SU-DHL-6 (cell line): ENCODE measurements at regions not wholly inside any gene's neighbourhood (a gene's known extent, or its start where the extent isn't known, plus 50 kb on each side); places are given as distances from the start of the nearest gene placed in this dataset.

Experiments
- H2AFZ ChIP-seq: fragments of 200-600 bp; sonication (generic); 2 replicates; pipeline ENCODE4 v1.6.1; 2014; ENCODE audit warnings: low read depth, mild to moderate bottlenecking, moderate library complexity, mixed read lengths, antibody characterized with exemption, low read length; ENCODE audit not compliant: severe bottlenecking
- H3F3A ChIP-seq: fragments of 200-600 bp; shearing (Covaris generic); 2 replicates; pipeline ENCODE4 v1.6.0; 2016; ENCODE audit warnings: antibody characterized with exemption, mild to moderate bottlenecking; ENCODE audit not compliant: insufficient read depth
- H3K27ac ChIP-seq: fragments of 200-600 bp; sonication (generic); 2 replicates; pipeline ENCODE4 v1.5.1; 2016; ENCODE audit warnings: low read depth, mild to moderate bottlenecking, low read length, moderate library complexity, mixed read lengths
- H3K27me3 ChIP-seq: fragments of 200-600 bp; sonication (generic), shearing (Covaris generic); 2 replicates; pipeline ENCODE4 v1.6.0; 2014; ENCODE audit warnings: mild to moderate bottlenecking, low read length
- H3K36me3 ChIP-seq: fragments of 200-600 bp; sonication (generic); 2 replicates; pipeline ENCODE4 v1.6.1; 2014; ENCODE audit warnings: mild to moderate bottlenecking, low read length, mixed read lengths
- H3K4me2 ChIP-seq: fragments of 300-600, 200-600 bp; shearing (Covaris generic), sonication (generic); 2 replicates; pipeline ENCODE4 v1.6.0; 2014; ENCODE audit warnings: low read length, low read depth, mild to moderate bottlenecking; ENCODE audit not compliant: poor library complexity, severe bottlenecking
- H3K4me3 ChIP-seq: fragments of 200-600 bp; sonication (generic); 2 replicates; pipeline ENCODE4 v1.5.1; 2014; ENCODE audit warnings: antibody characterized with exemption, low read length, mild to moderate bottlenecking, mixed read lengths; ENCODE audit not compliant: insufficient read depth, poor library complexity, severe bottlenecking
- H3K79me2 ChIP-seq: fragments of 200-600 bp; sonication (generic); 2 replicates; pipeline ENCODE4 v1.6.1; 2014; ENCODE audit warnings: mild to moderate bottlenecking, low read length, moderate library complexity; ENCODE audit not compliant: insufficient read depth
- H3K9ac ChIP-seq: fragments of 200-600 bp; sonication (generic); 2 replicates; pipeline ENCODE4 v1.7.0; 2014; ENCODE audit warnings: mild to moderate bottlenecking, low read length
- H3K9me2 ChIP-seq: fragments of 200-600 bp; sonication (generic); replicated peaks from 2 replicates; pipeline ENCODE4 v1.6.1; 2014; ENCODE audit warnings: low read length; ENCODE audit not compliant: insufficient read depth
- H3K9me3 ChIP-seq: fragments of 200-600 bp; sonication (generic); 2 replicates; pipeline ENCODE4 v1.6.1; 2014; ENCODE audit warnings: low read length, mixed read lengths; ENCODE audit not compliant: insufficient read depth
- H4K20me1 ChIP-seq: fragments of 200-600 bp; sonication (generic); 2 replicates; pipeline ENCODE4 v1.6.1; 2014; ENCODE audit warnings: low read depth, mild to moderate bottlenecking, antibody characterized with exemption, low read length, moderate library complexity, mixed read lengths
- CTCF ChIP-seq: fragments of 200-600 bp; sonication (generic); IDR thresholded peaks from one replicate; pipeline ENCODE4 v1.5.1; 2017; ENCODE audit warnings: antibody characterized with exemption, mild to moderate bottlenecking, low read length, moderate library complexity; ENCODE audit not compliant: insufficient read depth, poor library complexity, severe bottlenecking
- EZH2phosphoT487 ChIP-seq: fragments of 200-600 bp; sonication (generic), shearing (Covaris generic); conservative IDR thresholded peaks from 2 replicates; pipeline ENCODE4 v1.6.1; 2018; ENCODE audit warnings: mild to moderate bottlenecking, antibody characterized with exemption, low read length, moderate library complexity, mixed read lengths

GRCh38 chr12:13561923-13562322 lies 365.4 kb downstream of the EMP1 start:
- Histone ChIP-seq H3K4me2 (no peak overlapping the region), H3K79me2 (no peaks in the 10 kb centered on the region), H3K4me3 (no peak overlapping the region), H3K36me3 (no peaks in the 10 kb centered on the region), H3K9ac (no peak overlapping the region), H3K9me2 (no peaks in the 10 kb centered on the region), H3K9me3 (no peaks in the 10 kb centered on the region), H2AFZ (no peak overlapping the region), H3K27me3 (no peaks in the 10 kb centered on the region), H3F3A (no peaks in the 10 kb centered on the region), H4K20me1 (no peaks in the 10 kb centered on the region), H3K27ac (no peak overlapping the region)
- no peak for TF ChIP-seq CTCF
- TF ChIP-seq EZH2phosphoT487 = no peak

- Histone ChIP-seq H3K9me2 (no peaks in the 10 kb centered on the region), H3K9ac (no peak overlapping the region), H4K20me1 (no peaks in the 10 kb centered on the region), H3K79me2 (no peaks in the 10 kb centered on the region), H3K27me3 (no peaks in the 10 kb centered on the region), H2AFZ (no peak overlapping the region), H3K27ac (no peak overlapping the region), H3K9me3 (no peaks in the 10 kb centered on the region), H3K4me2 (no peak overlapping the region), H3F3A (no peaks in the 10 kb centered on the region), H3K4me3 (no peak overlapping the region), H3K36me3 (no peaks in the 10 kb centered on the region)
- TF ChIP-seq EZH2phosphoT487 (no peak), CTCF (no peak)
Measured at GRCh38 chr12:13559318-13559978, 362.9 kb downstream of the EMP1 start.

GRCh38 chr12:13552830-13553229 lies 356.3 kb downstream of the EMP1 start:
- H3K36me3 ChIP-seq = no peaks in the 10 kb centered on the region
- no peaks in the 10 kb centered on the region for H3K9me2 ChIP-seq
- no peak overlapping the region for H2AFZ ChIP-seq
- no peaks in the 10 kb centered on the region for H4K20me1 ChIP-seq
- H3K79me2 ChIP-seq = no peaks in the 10 kb centered on the region
- no peaks in the 10 kb centered on the region for H3F3A ChIP-seq
- no peak overlapping the region for H3K4me2 ChIP-seq
- H3K9ac ChIP-seq = no peak overlapping the region
- TF ChIP-seq CTCF (no peak), EZH2phosphoT487 (no peak)
- H3K27me3 ChIP-seq = no peaks in the 10 kb centered on the region
- no peaks in the 10 kb centered on the region for H3K9me3 ChIP-seq
- no peak overlapping the region for H3K27ac ChIP-seq
- no peak overlapping the region for H3K4me3 ChIP-seq
